VCaP (cell line): ENCODE measurements at regions not wholly inside any gene's neighbourhood (a gene's known extent, or its start where the extent isn't known, plus 50 kb on each side); places are given as distances from the start of the nearest gene placed in this dataset.

Experiments
- H3K27ac ChIP-seq: fragments of 450-650 bp; 2 replicates; pipeline ENCODE4 v1.5.1; 2017
- TF ChIP-seq, protein P1 (sequence below): fragments of 450-650 bp; conservative IDR thresholded peaks from 2 replicates; pipeline ENCODE4 v1.5.1; 2017; ENCODE audit warnings: mild to moderate bottlenecking, moderate library complexity

DNA sequence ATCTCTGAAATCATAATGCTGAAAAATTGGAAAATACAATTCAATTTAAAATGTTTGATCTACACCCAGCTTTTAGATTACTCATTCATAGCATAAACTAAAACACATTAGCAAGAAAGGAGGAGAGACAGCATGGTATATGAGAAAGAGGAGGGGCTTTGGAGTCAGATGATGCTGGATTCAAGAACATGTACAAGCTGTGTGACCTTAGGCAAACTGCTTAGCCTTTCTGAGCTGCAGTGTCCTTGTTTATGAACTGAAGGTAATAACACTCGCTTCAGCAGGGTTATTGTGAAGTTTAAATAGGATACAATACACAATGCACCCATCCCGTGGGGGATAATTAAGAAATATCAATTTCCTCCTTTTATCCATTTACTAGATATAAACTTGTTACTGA, 79.2 kb downstream of the MAP1LC3B2 start:
- peak overlapping the region; percentile 99 for H3K27ac ChIP-seq
- TF ChIP-seq, protein P1, sequence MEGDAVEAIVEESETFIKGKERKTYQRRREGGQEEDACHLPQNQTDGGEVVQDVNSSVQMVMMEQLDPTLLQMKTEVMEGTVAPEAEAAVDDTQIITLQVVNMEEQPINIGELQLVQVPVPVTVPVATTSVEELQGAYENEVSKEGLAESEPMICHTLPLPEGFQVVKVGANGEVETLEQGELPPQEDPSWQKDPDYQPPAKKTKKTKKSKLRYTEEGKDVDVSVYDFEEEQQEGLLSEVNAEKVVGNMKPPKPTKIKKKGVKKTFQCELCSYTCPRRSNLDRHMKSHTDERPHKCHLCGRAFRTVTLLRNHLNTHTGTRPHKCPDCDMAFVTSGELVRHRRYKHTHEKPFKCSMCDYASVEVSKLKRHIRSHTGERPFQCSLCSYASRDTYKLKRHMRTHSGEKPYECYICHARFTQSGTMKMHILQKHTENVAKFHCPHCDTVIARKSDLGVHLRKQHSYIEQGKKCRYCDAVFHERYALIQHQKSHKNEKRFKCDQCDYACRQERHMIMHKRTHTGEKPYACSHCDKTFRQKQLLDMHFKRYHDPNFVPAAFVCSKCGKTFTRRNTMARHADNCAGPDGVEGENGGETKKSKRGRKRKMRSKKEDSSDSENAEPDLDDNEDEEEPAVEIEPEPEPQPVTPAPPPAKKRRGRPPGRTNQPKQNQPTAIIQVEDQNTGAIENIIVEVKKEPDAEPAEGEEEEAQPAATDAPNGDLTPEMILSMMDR = no peak

- peak overlapping the region; percentile 99 for H3K27ac ChIP-seq
- TF ChIP-seq, protein P1 = no peak
These were observed 78.5 kb downstream of the MAP1LC3B2 start for GRCh38 chr12:116637589-116638150.

GRCh38 chr12:116636608-116637519, 77.7 kb downstream of the MAP1LC3B2 start:
- H3K27ac ChIP-seq = peak overlapping the region; percentile 99
- TF ChIP-seq, protein P1 = peak; percentile 29

DNA sequence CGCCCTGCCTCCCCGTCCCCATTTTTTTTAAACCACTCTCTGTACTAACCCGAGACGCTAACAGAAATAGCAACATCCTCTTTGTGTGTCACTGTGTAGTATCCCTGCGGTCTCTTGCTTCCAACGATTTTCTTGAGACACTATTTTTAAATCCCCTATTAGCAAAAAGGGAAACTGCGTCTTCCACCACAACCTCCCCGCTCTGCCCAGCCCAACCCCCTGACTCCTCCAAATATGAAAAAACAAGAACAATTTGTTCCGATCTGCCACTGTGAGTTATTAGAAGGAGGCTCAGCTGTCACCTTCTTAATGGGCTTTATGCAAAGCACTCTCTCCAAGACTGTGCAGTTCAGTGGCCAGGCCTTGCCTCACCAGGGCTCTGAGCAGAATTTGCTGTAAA, 76.3 kb downstream of the MAP1LC3B2 start:
- H3K27ac ChIP-seq = peak overlapping the region; percentile 99
- TF ChIP-seq, protein P1 = no peak

DNA sequence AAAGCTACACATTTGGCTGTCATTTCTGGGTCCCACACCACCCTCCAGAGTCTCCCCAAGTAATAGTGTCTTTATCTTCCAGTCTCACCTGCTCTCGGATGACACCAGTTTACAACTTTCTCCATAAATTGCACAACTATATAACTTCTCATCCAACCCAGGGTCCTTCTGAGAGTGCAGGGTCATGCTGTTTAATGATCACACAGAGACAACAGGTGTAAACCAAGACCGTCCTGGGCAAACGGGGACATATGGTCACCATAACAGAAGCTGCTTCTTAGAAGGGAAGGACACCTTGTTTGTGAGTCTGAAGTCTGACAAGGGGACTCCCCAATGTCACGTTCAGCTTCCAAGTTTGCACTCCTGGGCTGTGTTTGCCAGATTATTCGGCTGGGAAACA, 74.3 kb downstream of the MAP1LC3B2 start:
- peak overlapping the region; percentile 99; the same call in 1 of the 2 replicates for H3K27ac ChIP-seq
- TF ChIP-seq, protein P1 = no peak

GRCh38 chr12:116631619-116632018, 72.4 kb downstream of the MAP1LC3B2 start:
- TF ChIP-seq, protein P1 = no peak
- H3K27ac ChIP-seq = no peak overlapping the region

- no peak overlapping the region for H3K27ac ChIP-seq
- TF ChIP-seq, protein P1 = no peak
These were observed 71.6 kb downstream of the MAP1LC3B2 start for GRCh38 chr12:116630762-116631161.
